ENCODE measurements at regions not wholly inside any gene's neighbourhood (a gene's known extent, or its start where the extent isn't known, plus 50 kb on each side); places are given as distances from the start of the nearest gene placed in this dataset.

DNA sequence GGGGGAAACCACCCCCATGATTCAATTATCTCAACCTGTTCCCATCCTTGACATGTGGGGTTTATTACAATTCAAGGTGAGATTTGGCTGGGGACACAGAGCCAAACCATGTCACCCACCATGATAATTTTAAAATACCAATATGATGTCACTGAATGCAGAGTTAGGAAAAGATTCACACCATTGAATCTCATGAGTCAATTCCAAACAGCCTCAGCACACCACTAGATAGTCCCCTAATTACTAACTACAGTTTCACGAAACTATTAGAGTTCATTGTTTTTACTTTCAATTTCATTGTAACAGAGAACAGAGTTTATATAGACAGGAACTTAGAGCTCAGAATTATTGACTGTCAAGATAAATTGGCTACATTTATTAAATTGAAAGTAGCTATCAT is 410.2 kb downstream of the FAM47A start:
- WGBS = 67% methylated on average over 1 of the region's 1 CpG
- intact Hi-C loops (cut with DNase I) = no loop called here
- no peak overlapping the region for H3K4me3 ChIP-seq
- no peak for DNase-seq (ENCODE audit: extremely low spot score)
- no peaks in the 10 kb centered on the region for H3K9me3 ChIP-seq
- H3K27ac ChIP-seq (replicated peaks in 1 of 4) = no peak overlapping the region
- H3K27me3 ChIP-seq = no peaks in the 10 kb centered on the region
- TF ChIP-seq CTCF (IDR thresholded peaks at IDR 0.05) (no peak), POLR2AphosphoS5 (IDR thresholded peaks at IDR 0.05) (no peak), POLR2A (IDR thresholded peaks at IDR 0.05; ENCODE audit: low read depth) (no peak), EP300 (IDR thresholded peaks at IDR 0.05) (no peak)
- H3K4me1 ChIP-seq = peaks cover 0 to 6% (median 5%) of the 10 kb centered on the region in 4 donors
- no peaks in the 10 kb centered on the region for H3K36me3 ChIP-seq

DNA sequence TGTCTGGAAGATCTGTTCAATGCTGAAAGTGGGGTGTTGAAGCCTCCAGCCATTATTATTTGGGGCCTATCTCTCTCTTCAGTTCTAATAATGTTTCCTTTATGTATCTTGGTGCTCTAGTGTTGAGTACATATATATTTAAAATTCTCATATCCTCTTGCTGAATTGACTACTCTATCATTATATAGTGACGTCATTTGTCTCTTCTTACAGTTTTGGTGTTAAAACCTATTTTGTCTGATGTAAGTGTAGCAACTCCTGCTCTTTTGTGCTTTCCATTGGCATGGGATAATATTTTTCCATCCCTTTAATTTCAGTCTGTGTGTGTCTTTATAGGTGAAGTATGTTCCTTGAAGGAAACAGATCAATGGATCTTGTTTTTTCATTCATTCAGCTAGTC is 446.0 kb downstream of the FAM47A start:
- Histone ChIP-seq H3K4me3 (no peak overlapping the region), H3K27ac (replicated peaks in 1 of 4) (no peak overlapping the region), H3K4me1 (no peaks in the 10 kb centered on the region), H3K27me3 (no peaks in the 10 kb centered on the region), H3K36me3 (no peaks in the 10 kb centered on the region), H3K9me3 (peaks cover 0 to 3% (median 0%) of the 10 kb centered on the region in 4 donors)
- no peak for DNase-seq (ENCODE audit: extremely low spot score)
- no peak for TF ChIP-seq EP300 (IDR thresholded peaks at IDR 0.05)
- no peak for TF ChIP-seq POLR2A (IDR thresholded peaks at IDR 0.05; ENCODE audit: low read depth)
- no peak for TF ChIP-seq POLR2AphosphoS5 (IDR thresholded peaks at IDR 0.05)
- TF ChIP-seq CTCF (IDR thresholded peaks at IDR 0.05) = no peak
- intact Hi-C loops (cut with DNase I) = no loop called here
- WGBS = 54% methylated on average over 1 of the region's 1 CpG

All from esophagus muscularis mucosa (tissue), 4 donors.